WI38 (cell line): ENCODE measurements at regions not wholly inside any gene's neighbourhood (a gene's known extent, or its start where the extent isn't known, plus 50 kb on each side); places are given as distances from the start of the nearest gene placed in this dataset.

Source experiments
- H3K4me3 ChIP-seq: 2 replicates; pipeline ENCODE4 v1.5.1; 2011; ENCODE audit warnings: low read depth, mild to moderate bottlenecking, control low read depth, low read length
- CTCF ChIP-seq: IDR thresholded peaks from 2 replicates; pipeline ENCODE4 v1.5.1; 2012; ENCODE audit warnings: low read depth, mild to moderate bottlenecking, control low read depth, low read length

DNA sequence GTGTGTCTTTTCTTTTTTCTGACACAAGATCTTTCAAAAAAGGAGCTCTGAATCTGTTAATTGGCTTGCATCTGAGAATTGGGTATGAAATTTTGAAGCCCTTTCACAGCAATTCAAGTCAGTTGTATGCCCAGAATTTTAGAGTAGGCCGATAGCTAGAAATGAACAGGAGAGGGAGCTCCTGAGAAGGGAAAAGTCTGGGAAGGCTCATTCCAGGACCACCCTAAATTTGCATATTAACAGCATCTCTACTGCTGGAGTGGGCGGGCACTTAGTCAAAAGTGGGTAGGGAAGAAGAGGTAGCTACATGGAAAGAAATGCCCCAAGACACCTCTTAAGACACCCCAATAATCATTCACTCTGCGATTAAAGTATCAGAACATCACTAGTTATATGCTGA lies 928.3 kb downstream of the TBC1D32 start:
- no peak for TF ChIP-seq CTCF

DNA sequence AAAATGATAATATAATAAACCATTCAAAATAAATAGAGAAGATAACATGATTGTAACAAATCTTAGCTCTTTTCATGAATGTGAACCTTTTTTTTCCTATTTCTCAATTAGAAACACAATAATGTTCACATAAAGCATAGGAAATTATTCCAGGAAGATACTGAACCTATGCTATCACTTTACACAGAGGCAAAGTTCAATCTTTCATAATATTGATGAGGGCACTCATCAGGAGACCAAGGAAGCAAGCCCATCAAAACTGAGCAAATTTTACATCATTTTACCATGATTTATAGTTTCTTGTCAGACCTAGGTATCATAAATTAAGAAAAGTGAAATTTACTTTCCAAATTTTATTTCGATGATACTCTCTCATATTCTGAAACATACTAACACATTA lies 938.5 kb downstream of the TBC1D32 start:
- no peak overlapping the region for H3K4me3 ChIP-seq
- no peak for TF ChIP-seq CTCF

More for the DNA sequence above, 928.3 kb downstream of the TBC1D32 start:
- no peak overlapping the region for H3K4me3 ChIP-seq

GRCh38 chr6:120395330-120395729 lies 939.0 kb downstream of the TBC1D32 start:
- no peak for TF ChIP-seq CTCF
- H3K4me3 ChIP-seq: no peak overlapping the region

- no peak overlapping the region for H3K4me3 ChIP-seq
- TF ChIP-seq CTCF: no peak
Observed at GRCh38 chr6:120392941-120393340, 941.3 kb downstream of the TBC1D32 start.

GRCh38 chr6:120384671-120385070 lies 949.6 kb downstream of the TBC1D32 start:
- TF ChIP-seq CTCF: no peak
- H3K4me3 ChIP-seq: no peak overlapping the region

DNA sequence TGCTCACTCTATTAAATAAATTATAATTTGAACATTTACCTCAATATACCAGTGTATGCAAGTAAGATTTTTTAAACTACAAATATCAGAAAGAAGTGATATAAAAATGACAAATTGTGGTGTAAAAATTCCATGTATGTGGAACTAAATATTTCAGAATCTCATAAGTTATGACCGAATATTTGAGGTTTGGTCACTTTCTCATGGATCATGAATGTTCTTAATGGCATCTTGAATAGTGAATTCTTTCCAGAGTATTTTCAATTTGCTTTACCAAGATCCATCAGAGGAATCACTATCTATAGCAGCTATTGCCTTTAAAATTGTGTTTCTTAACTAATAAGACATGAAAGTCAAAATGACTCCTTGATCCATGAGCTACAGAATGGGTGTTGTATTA lies 950.6 kb downstream of the TBC1D32 start:
- H3K4me3 ChIP-seq: no peak overlapping the region
- TF ChIP-seq CTCF: no peak

DNA sequence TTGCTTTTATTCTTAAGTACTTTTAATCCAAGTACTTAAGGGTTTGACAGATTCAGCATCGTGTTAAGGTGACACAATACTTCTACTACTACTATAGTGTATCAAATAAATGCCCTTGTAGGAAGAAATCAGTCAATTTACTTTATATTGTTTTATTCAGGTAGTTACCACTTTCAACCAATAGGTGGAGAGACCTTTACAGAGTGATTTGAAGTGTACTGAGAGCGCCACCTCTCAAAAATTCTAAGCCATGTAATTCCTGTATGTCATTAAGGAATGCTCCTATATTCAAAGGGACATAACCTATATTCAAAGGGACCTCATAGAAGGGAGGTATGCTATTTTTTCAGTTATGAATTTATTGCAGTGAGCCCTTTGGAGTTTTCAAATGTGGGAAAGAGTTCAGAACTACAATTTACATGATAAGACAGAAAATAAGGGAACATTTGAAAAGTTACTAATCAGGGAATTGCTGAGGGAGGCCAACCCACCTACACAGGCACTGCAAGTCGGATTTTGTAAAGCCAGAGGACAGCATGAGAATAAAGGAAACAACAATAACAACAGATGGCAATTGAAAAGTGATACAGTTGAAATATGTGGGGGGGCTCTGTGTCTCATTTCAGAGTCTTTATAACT lies 955.6 kb downstream of the TBC1D32 start:
- no peak for TF ChIP-seq CTCF
- H3K4me3 ChIP-seq: no peak overlapping the region
